SK-N-DZ (cell line): ENCODE measurements at regions not wholly inside any gene's neighbourhood (a gene's known extent, or its start where the extent isn't known, plus 50 kb on each side); places are given as distances from the start of the nearest gene placed in this dataset.
A peak's percentile ranks its signal among the peaks of the same experiment; 100 is the strongest.
"Not testable (repeated sequence)": the region's sequence is repeated elsewhere in the genome, so short reads cannot be mapped to it uniquely, and the experiment has no call there.

Experiments used
- DNase-seq: peaks from one replicate; pipeline ENCODE4 v3.0.0-alpha.2; 2015; ENCODE audit warnings: low spot score

GRCh38 chr7:119703895-119704294 is 569.1 kb upstream of the KCND2 start:
- no peak for DNase-seq

- no peak for DNase-seq
These were observed 566.4 kb upstream of the KCND2 start for GRCh38 chr7:119706608-119707007.

GRCh38 chr7:119708891-119709290 is 564.1 kb upstream of the KCND2 start:
- no peak for DNase-seq

GRCh38 chr7:119711104-119711503 is 561.9 kb upstream of the KCND2 start:
- DNase-seq = no peak

- DNase-seq = no peak
These were observed 560.0 kb upstream of the KCND2 start for GRCh38 chr7:119712886-119713462.

- no peak for DNase-seq
These were observed 559.4 kb upstream of the KCND2 start for GRCh38 chr7:119713606-119714005.

- no peak for DNase-seq
These were observed 552.4 kb upstream of the KCND2 start for GRCh38 chr7:119720541-119720940.

GRCh38 chr7:119724041-119724792 is 548.8 kb upstream of the KCND2 start:
- no peak for DNase-seq

- no peak for DNase-seq
These were observed 539.7 kb upstream of the KCND2 start for GRCh38 chr7:119733127-119733879.

GRCh38 chr7:119737390-119737789 is 535.6 kb upstream of the KCND2 start:
- DNase-seq = no peak

- not testable (repeated sequence) for DNase-seq
These were observed 527.7 kb upstream of the KCND2 start for GRCh38 chr7:119745280-119745679.

GRCh38 chr7:119748251-119748860 is 524.6 kb upstream of the KCND2 start:
- peak; percentile 18 for DNase-seq

- no peak for DNase-seq
These were observed 524.0 kb upstream of the KCND2 start for GRCh38 chr7:119748991-119749390.

- no peak for DNase-seq
These were observed 516.3 kb upstream of the KCND2 start for GRCh38 chr7:119756687-119757086.

- no peak for DNase-seq
These were observed 514.7 kb upstream of the KCND2 start for GRCh38 chr7:119758254-119758653.

GRCh38 chr7:119761776-119762175 is 511.2 kb upstream of the KCND2 start:
- DNase-seq = no peak

GRCh38 chr7:119782286-119782685 is 490.7 kb upstream of the KCND2 start:
- no peak for DNase-seq

GRCh38 chr7:119783799-119784198 is 489.2 kb upstream of the KCND2 start:
- DNase-seq = no peak

- DNase-seq = no peak
These were observed 470.8 kb upstream of the KCND2 start for GRCh38 chr7:119802147-119802546.

GRCh38 chr7:119825091-119825655 is 447.8 kb upstream of the KCND2 start:
- DNase-seq = no peak

GRCh38 chr7:119826547-119826946 is 446.4 kb upstream of the KCND2 start:
- no peak for DNase-seq

GRCh38 chr7:119838444-119838843 is 434.5 kb upstream of the KCND2 start:
- no peak for DNase-seq
